ENCODE measurements at regions not wholly inside any gene's neighbourhood (a gene's known extent, or its start where the extent isn't known, plus 50 kb on each side); places are given as distances from the start of the nearest gene placed in this dataset.
"Not testable (repeated sequence)": the region's sequence is repeated elsewhere in the genome, so short reads cannot be mapped to it uniquely, and the experiment has no call there.

DNA sequence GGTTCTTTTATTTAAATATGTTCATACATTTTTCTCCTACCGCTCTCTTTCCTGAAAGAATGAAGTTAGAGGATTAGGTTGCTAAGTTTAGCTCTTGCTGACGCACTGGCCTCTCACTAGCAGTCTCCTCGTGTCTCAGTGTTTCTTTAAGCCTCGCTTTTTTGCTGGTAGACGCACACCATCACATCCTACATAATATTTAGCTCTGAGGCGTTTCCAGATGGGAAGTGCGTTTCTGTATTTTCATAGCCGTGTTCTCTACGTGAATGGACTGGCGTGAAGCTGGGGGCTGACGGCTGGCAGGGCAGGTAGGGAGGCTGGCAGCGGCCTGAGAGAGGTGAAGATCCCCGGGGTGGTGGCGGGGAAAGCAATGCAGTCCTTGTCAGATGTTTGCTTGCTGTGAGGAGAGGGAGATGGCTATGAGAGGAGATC lies 79.2 kb upstream of the SPRY4 start:
- no peak for TF ChIP-seq CTCF (conservative IDR thresholded peaks at IDR 0.05)
- peak overlapping the region; percentile 49; the same call in 1 of the 2 replicates for H3K27ac ChIP-seq

DNA sequence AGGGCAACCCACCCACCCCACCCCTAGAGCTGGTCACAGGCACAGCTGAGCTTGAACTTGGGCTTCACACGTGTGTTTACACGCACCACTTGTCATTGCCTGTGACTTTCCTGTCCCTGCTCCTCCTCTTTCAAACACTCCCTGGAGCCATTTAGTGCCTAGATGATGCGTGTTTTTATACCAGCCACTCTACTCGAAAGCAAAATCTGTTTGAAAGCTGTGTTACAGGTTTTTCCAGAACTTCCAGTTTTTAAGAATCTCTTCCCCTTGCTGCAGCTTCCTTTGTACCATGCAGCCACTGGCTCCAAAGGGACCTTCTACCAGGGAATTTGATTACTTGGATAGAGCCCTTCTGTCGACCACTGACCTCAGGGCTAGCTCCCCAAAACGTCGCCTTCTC lies 78.8 kb upstream of the SPRY4 start:
- H3K27ac ChIP-seq, result peak overlapping the region; percentile 49; the same call in 1 of the 2 replicates

DNA sequence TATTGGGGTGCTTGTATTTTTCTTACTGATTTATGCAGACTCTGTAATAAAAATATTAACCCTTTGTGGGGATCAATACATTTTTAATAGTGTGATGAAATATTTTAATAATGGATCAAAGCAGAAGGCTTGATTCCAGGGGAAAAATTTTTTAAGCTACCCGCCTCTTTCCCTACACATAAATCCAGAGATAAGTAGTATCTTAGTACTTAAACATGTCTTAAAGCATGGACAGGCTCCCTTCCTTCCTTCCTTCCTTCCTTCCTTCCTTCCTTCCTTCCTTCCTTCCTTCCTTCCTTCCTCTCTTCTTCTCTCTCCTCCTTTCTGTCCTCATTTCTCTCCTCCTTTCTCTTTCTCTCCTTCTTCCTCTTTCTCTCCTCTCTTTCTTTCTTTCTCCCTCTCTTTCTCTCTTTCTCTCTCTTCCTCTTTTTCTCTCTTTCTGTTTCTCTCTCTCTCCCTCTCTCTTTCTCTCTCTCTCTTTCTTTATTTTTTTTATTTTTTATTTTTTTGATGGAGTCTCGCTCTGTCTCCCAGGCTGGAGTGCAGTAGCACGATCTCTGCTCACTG lies 78.0 kb upstream of the SPRY4 start:
- peak overlapping the region; percentile 49; the same call in 1 of the 2 replicates for H3K27ac ChIP-seq
- no peak for TF ChIP-seq CTCF (conservative IDR thresholded peaks at IDR 0.05)

More for the DNA sequence above, 78.8 kb upstream of the SPRY4 start:
- no peak for TF ChIP-seq CTCF (conservative IDR thresholded peaks at IDR 0.05)

DNA sequence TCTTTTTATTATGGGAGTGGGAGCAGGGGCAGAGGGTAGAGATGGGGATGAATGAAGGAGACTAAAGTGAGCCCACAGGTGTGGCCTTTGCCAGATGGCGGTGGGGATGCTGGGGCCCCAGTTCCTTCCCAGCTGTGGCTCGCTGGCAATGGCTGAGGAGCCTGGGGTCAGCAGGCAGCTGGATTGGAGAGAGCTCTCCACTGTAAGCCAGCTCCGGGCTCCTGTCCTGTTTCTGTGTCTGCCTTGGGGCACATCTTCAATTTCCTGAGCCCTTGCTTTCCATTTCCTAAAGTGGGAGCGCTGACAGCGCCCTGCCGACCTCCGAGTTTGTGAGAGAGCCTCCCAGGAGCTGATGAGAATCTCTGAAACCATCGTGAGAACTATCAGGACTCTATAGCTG lies 75.6 kb upstream of the SPRY4 start:
- no peak for TF ChIP-seq CTCF (conservative IDR thresholded peaks at IDR 0.05)
- no peak overlapping the region for H3K27ac ChIP-seq

DNA sequence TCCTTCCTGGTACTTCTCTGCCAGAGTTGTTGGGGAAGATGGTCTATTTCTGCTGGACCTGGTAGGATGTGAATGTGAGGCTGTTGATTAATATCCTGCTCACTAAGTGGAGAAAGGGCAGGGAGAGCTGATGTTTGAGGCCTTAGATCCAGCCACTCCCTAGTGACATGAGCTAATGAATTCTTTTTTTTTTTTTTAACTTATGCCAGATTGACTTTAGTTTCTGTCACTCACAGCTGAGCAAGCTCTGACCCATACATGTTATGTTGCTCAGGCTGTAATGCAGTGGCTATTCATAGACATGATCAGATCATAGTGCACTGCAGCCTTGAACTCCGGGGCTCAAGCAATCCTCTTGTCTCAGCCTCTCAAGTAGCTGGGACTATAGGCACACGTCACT lies 75.1 kb upstream of the SPRY4 start:
- no peak overlapping the region for H3K27ac ChIP-seq
- no peak for TF ChIP-seq CTCF (conservative IDR thresholded peaks at IDR 0.05)

GRCh38 chr5:142398730-142399055 lies 73.9 kb upstream of the SPRY4 start:
- TF ChIP-seq CTCF (conservative IDR thresholded peaks at IDR 0.05), result no peak

DNA sequence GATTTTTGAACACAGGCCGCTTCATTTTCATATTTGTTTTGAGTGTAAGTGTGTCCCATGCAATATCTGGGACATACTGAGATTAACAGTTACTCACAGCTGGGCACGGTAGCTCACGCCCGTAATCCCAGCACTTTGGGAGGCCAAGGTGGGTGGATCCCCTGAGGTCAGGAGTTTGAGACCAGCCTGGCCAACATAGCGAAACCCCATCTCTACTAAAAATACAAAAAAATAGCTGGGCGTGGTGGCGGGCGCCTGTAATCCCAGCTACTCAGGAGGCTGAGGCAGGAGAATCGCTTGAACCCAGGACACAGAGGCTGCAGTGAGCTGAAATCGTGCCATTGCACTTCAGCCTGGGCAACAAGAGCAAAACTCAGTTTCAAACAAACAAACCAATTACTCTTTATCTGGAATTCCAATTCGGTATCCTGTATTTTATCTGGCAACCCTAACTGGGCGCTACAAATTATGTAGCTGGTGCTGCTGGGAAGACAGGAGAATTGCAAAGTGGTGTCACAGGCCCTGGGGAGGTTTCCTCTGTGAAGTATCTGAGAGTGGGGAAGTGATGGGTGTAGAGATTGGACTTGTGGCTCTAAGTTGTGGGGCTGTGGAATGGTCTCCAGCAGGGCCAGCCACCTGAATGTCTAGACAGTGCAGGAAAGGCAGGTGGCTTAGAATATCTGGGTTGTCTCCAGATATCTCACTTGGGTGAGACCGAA lies 73.3 kb upstream of the SPRY4 start:
- not testable (repeated sequence) for H3K27ac ChIP-seq

More at GRCh38 chr5:142398730-142399055, 73.9 kb upstream of the SPRY4 start:
- H3K27ac ChIP-seq, result no peak overlapping the region

- no peak overlapping the region for H3K27ac ChIP-seq
- TF ChIP-seq CTCF (conservative IDR thresholded peaks at IDR 0.05), result no peak
These were observed 72.4 kb upstream of the SPRY4 start for GRCh38 chr5:142397178-142397577.

Data from VCaP (cell line).